ENCODE measurements at regions not wholly inside any gene's neighbourhood (a gene's known extent, or its start where the extent isn't known, plus 50 kb on each side); places are given as distances from the start of the nearest gene placed in this dataset.

DNA sequence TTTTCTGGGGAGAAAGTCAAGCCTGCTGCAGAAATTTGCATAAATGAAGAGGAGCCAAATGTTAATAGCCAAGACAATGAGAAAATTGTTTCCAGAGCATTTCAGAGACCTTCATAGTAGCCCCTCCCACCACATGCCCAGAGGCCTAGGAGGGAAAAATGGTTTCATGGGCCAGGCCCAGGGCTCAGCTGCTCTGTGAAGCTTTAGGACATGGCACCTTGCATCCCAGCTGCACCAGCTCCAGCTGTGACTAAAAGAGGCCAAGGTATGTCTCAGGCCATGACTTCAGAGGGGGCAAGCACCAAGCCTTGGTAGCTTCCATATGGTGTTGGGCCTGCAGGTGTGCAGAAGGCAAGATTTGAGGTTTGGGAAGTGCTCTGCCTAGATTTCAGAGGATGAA is 258.8 kb upstream of the SATB1 start:
- TF ChIP-seq, protein P1, sequence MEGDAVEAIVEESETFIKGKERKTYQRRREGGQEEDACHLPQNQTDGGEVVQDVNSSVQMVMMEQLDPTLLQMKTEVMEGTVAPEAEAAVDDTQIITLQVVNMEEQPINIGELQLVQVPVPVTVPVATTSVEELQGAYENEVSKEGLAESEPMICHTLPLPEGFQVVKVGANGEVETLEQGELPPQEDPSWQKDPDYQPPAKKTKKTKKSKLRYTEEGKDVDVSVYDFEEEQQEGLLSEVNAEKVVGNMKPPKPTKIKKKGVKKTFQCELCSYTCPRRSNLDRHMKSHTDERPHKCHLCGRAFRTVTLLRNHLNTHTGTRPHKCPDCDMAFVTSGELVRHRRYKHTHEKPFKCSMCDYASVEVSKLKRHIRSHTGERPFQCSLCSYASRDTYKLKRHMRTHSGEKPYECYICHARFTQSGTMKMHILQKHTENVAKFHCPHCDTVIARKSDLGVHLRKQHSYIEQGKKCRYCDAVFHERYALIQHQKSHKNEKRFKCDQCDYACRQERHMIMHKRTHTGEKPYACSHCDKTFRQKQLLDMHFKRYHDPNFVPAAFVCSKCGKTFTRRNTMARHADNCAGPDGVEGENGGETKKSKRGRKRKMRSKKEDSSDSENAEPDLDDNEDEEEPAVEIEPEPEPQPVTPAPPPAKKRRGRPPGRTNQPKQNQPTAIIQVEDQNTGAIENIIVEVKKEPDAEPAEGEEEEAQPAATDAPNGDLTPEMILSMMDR (IDR thresholded peaks at IDR 0.05): no peak
- TF ChIP-seq POLR2A (IDR thresholded peaks at IDR 0.05) (no peak), POLR2AphosphoS5 (IDR thresholded peaks at IDR 0.05) (no peak), EP300 (IDR thresholded peaks at IDR 0.05) (no peak)

All from sigmoid colon (tissue), 4 donors.